NOMO-1 treated with dmso at 0.1 percent for 144 hours (cell line): ENCODE measurements at regions not wholly inside any gene's neighbourhood (a gene's known extent, or its start where the extent isn't known, plus 50 kb on each side); places are given as distances from the start of the nearest gene placed in this dataset.
"Not testable (repeated sequence)": the region's sequence is repeated elsewhere in the genome, so short reads cannot be mapped to it uniquely, and the experiment has no call there.

Experiments
- DNase-seq: peaks from one replicate; lab custom pipeline; 2025; ENCODE audit not compliant: unreplicated experiment; lab: John Stamatoyannopoulos, UW

GRCh38 chr6:5840734-5841390, 165.9 kb downstream of the NRN1 start:
- DNase-seq, result no peak

GRCh38 chr6:5838656-5839396, 167.9 kb downstream of the NRN1 start:
- DNase-seq, result no peak

GRCh38 chr6:5837323-5837722, 169.4 kb downstream of the NRN1 start:
- DNase-seq, result no peak

DNA sequence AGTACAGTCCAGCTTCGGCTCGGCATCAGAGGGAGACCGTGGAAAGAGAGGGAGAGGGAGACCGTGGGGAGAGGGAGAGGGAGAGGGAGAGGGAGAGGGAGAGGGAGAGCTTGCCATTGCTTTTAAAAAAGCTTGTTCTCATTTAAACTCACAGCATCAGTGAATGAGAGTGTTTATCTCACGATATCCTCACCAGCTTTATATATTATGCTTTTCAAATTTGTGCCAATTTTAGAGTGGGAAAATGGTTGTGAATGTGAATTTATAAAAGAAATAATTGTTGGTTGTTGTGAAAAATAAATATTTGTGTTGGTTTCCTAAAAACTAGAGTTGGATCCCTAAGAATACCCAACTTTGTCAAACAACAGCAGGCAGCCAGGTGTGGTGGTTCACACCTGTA, 170.1 kb downstream of the NRN1 start:
- DNase-seq, result not testable (repeated sequence)

GRCh38 chr6:5833120-5833519, 173.6 kb downstream of the NRN1 start:
- DNase-seq, result no peak

DNA sequence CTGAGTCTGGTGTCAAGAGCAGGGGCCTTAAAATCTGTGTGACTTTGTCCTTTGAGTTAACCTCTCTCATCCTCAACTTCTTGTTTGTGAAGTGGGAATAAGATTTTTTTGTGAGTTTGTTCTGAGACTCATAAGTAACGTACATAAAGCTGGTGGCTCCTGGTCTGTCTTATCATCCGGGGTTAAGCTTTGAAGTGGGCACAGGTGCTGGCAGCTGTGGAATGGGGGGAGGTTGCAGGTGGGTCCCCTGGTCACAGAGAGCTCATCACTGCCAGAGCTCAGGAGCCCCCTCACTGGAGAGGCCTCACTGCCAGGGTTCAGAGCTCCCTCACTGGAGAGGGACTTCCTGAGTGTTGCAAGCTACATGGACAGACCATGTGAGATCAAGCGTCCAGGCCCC, 174.1 kb downstream of the NRN1 start:
- no peak for DNase-seq

GRCh38 chr6:5831219-5831862, 175.4 kb downstream of the NRN1 start:
- not testable (repeated sequence) for DNase-seq

DNA sequence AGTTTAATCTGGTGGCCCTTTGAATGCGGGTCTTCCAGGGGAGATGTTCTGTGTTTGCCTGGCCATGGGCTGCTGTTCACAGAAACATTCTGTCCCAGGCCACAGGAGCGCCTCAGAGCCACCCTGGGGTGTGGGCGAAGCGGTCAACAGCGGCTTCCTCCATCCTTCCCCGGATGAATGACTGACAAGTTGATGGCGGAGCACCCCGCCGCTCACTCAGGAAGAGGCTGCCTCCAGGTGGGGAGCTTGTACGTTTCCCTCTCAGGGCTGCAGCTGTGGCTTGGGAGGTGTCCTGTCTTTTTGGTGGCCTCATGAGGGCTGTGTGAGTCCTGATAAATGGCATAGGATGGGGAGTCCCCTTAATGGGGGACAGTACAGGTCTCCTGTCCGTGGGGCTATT, 178.4 kb downstream of the NRN1 start:
- DNase-seq, result no peak

GRCh38 chr6:5827056-5827904, 179.4 kb downstream of the NRN1 start:
- peak; percentile 53 for DNase-seq

DNA sequence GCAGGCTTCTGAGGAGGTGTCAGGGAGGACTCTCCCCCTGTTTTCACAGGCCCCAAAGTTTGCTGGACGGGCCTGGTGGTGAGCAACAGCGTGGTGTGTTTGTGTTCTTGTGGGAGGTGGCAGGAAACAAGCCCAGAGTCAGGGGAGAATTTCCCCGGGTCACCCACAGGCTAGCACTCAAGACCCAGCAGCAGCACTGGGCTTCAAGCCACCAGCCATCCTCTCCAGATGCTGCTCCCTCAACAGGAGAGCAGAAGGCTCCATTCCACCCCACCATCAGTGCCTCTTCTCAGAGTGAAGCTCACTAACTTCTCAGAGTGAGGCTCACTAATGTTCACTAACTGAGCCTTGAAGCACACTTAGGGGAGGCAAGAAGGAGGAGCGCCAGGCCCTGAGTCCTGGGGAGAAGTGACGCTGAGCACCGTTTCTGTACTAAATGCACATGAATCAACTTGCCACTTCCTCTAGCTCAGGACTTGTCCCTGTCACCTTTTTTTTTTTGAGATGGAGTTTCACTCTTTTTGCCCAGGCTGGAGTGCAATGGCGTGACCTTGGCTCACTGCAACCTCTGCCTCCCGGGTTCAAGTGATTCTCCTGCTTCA, 182.2 kb downstream of the NRN1 start:
- DNase-seq, result peak; percentile 12
